HEK293T (cell line): ENCODE measurements at regions not wholly inside any gene's neighbourhood (a gene's known extent, or its start where the extent isn't known, plus 50 kb on each side); places are given as distances from the start of the nearest gene placed in this dataset.

Experiments
- BHLHE40 ChIP-seq: fragments of 450-650 bp; IDR thresholded peaks from 2 replicates; pipeline ENCODE4 v1.6.1; 2016; ENCODE audit warnings: mild to moderate bottlenecking, moderate library complexity, borderline replicate concordance
- CTBP1 ChIP-seq: fragments of 450-650 bp; IDR thresholded peaks from 2 replicates; pipeline ENCODE4 v1.6.1; 2016; ENCODE audit warnings: borderline replicate concordance
- FOXK2 ChIP-seq: fragments of 450-650 bp; IDR thresholded peaks from 2 replicates; pipeline ENCODE4 v1.6.1; 2016; ENCODE audit warnings: mild to moderate bottlenecking
- FOXM1 ChIP-seq: fragments of 450-650 bp; IDR thresholded peaks from 2 replicates; pipeline ENCODE4 v1.6.1; 2017; ENCODE audit warnings: mild to moderate bottlenecking, borderline replicate concordance
- HDGF ChIP-seq: fragments of 450-650 bp; IDR thresholded peaks from 2 replicates; pipeline ENCODE4 v1.6.1; 2017; ENCODE audit warnings: antibody characterized with exemption, borderline replicate concordance
- NFRKB ChIP-seq: fragments of 450-650 bp; IDR thresholded peaks from 2 replicates; pipeline ENCODE4 v1.6.1; 2016; ENCODE audit warnings: mild to moderate bottlenecking, moderate library complexity
- SP1 ChIP-seq: fragments of 450-650 bp; IDR thresholded peaks from 2 replicates; pipeline ENCODE4 v1.6.1; 2017
- SUZ12 ChIP-seq: fragments of 450-650 bp; IDR thresholded peaks from 2 replicates; pipeline ENCODE4 v1.6.1; 2016; ENCODE audit warnings: mild to moderate bottlenecking
- TARDBP ChIP-seq: fragments of 450-650 bp; IDR thresholded peaks from 2 replicates; pipeline ENCODE4 v1.6.1; 2016
- ZNF384 ChIP-seq: fragments of 450-650 bp; IDR thresholded peaks from 2 replicates; pipeline ENCODE4 v1.6.1; 2016
- TF ChIP-seq, protein P1 (sequence below): fragments of 450-650 bp; IDR thresholded peaks from 2 replicates; pipeline ENCODE4 v1.6.1; 2016

DNA sequence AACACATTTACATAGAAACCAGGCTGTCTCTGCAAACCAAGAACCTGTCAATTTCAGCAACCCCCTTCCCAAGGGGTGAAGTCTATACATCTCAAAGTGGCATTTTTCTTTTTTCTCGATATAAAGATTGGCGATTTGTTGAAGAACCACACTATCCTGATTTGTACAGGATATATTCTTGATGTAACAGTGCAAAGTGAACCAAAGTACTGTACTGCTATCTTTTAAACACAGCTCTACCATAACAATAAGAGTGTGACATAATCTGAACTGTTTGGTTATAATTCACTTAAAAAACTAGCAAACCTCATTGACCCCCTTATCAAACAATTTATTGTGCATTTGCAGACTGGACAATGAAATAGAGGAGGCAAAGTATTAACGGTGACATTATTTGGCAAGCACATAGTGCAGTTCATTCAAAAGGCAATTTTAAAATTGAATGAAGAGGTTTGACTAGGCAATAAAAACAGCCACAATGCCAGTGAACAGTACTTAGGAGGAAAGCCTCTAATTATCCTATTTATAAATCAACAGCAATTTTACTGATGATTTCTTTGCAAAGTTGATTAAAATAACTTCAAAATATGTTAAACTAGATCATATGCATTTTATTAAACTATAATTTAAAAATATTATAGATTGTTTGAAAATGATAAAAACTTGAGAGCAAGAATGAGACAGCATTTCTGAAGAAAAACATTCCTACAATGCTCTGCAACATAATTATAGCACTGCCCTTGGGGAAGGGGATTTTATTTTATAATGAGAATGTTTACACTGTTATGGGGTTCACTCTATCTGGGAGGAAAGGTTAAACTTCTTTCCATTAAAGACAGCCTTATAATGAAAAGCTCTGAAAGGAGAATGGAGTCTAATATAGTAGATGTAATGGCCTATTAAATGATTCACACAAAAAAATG lies 440.9 kb downstream of the ZEB2 start:
- TF ChIP-seq, protein P1, sequence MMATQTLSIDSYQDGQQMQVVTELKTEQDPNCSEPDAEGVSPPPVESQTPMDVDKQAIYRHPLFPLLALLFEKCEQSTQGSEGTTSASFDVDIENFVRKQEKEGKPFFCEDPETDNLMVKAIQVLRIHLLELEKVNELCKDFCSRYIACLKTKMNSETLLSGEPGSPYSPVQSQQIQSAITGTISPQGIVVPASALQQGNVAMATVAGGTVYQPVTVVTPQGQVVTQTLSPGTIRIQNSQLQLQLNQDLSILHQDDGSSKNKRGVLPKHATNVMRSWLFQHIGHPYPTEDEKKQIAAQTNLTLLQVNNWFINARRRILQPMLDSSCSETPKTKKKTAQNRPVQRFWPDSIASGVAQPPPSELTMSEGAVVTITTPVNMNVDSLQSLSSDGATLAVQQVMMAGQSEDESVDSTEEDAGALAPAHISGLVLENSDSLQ = no peak
- no peak for TF ChIP-seq HDGF
- TF ChIP-seq TARDBP = no peak
- no peak for TF ChIP-seq FOXM1
- no peak for TF ChIP-seq SP1
- TF ChIP-seq CTBP1 = no peak
- no peak for TF ChIP-seq BHLHE40
- no peak for TF ChIP-seq SUZ12
- TF ChIP-seq FOXK2 = no peak
- TF ChIP-seq ZNF384 = no peak
- TF ChIP-seq NFRKB = no peak
